ENCODE measurements at regions not wholly inside any gene's neighbourhood (a gene's known extent, or its start where the extent isn't known, plus 50 kb on each side); places are given as distances from the start of the nearest gene placed in this dataset.

GRCh38 chr12:131348646-131349045 lies 362.2 kb upstream of the SFSWAP start:
- no peaks in the 10 kb centered on the region for H3K9me3 ChIP-seq (ENCODE audit: control insufficient read depth in 2 of 2, insufficient read depth in 1 of 2, low read depth in 1 of 2, low read length in 1 of 2)
- H3K36me3 ChIP-seq (ENCODE audit: control insufficient read depth in 3 of 3, insufficient read depth in 2 of 3, low read depth in 1 of 3, low read length in 3 of 3), result no peaks in the 10 kb centered on the region
- no peak overlapping the region for H3K4me3 ChIP-seq (ENCODE audit: low read depth in 1 of 3, low read length in 3 of 3)
- WGBS, 3 donors, result 43 to 48% (median 46%) methylated on average over 4 of the region's 4 CpGs
- DNase-seq, result no peak
- no peak for FAIRE-seq
- H3K27ac ChIP-seq (ENCODE audit: low read depth in 1 of 3, low read length in 2 of 3), result no peak overlapping the region
- no peaks in the 10 kb centered on the region for H3K4me1 ChIP-seq (ENCODE audit: control insufficient read depth in 3 of 3, insufficient read depth in 2 of 3, low read depth in 1 of 3, low read length in 2 of 3)
- no peaks in the 10 kb centered on the region for H3K27me3 ChIP-seq (ENCODE audit: control insufficient read depth in 3 of 3, insufficient read depth in 3 of 3, low read length in 3 of 3)

GRCh38 chr12:131349397-131350127 lies 361.3 kb upstream of the SFSWAP start:
- Histone ChIP-seq H3K4me3 (ENCODE audit: low read depth in 1 of 3, low read length in 3 of 3) (no peak overlapping the region), H3K9me3 (ENCODE audit: control insufficient read depth in 2 of 2, insufficient read depth in 1 of 2, low read depth in 1 of 2, low read length in 1 of 2) (no peaks in the 10 kb centered on the region), H3K4me1 (ENCODE audit: control insufficient read depth in 3 of 3, insufficient read depth in 2 of 3, low read depth in 1 of 3, low read length in 2 of 3) (no peaks in the 10 kb centered on the region), H3K36me3 (ENCODE audit: control insufficient read depth in 3 of 3, insufficient read depth in 2 of 3, low read depth in 1 of 3, low read length in 3 of 3) (no peaks in the 10 kb centered on the region), H3K27me3 (ENCODE audit: control insufficient read depth in 3 of 3, insufficient read depth in 3 of 3, low read length in 3 of 3) (no peaks in the 10 kb centered on the region), H3K27ac (ENCODE audit: low read depth in 1 of 3, low read length in 2 of 3) (no peak overlapping the region)
- 83 to 87% (median 83%) methylated on average over 20 of the region's 20 CpGs for WGBS, 3 donors
- DNase-seq, result no peak
- no peak for FAIRE-seq

- 42 to 64% (median 53%) methylated on average over 3 of the region's 3 CpGs for WGBS, 3 donors
- H3K27me3 ChIP-seq (ENCODE audit: control insufficient read depth in 3 of 3, insufficient read depth in 3 of 3, low read length in 3 of 3), result no peaks in the 10 kb centered on the region
- no peak for FAIRE-seq
- H3K27ac ChIP-seq (ENCODE audit: low read depth in 1 of 3, low read length in 2 of 3), result no peak overlapping the region
- no peaks in the 10 kb centered on the region for H3K4me1 ChIP-seq (ENCODE audit: control insufficient read depth in 3 of 3, insufficient read depth in 2 of 3, low read depth in 1 of 3, low read length in 2 of 3)
- DNase-seq, result no peak
- H3K9me3 ChIP-seq (ENCODE audit: control insufficient read depth in 2 of 2, insufficient read depth in 1 of 2, low read depth in 1 of 2, low read length in 1 of 2), result no peaks in the 10 kb centered on the region
- no peaks in the 10 kb centered on the region for H3K36me3 ChIP-seq (ENCODE audit: control insufficient read depth in 3 of 3, insufficient read depth in 2 of 3, low read depth in 1 of 3, low read length in 3 of 3)
- no peak overlapping the region for H3K4me3 ChIP-seq (ENCODE audit: low read depth in 1 of 3, low read length in 3 of 3)
These were observed 360.0 kb upstream of the SFSWAP start for GRCh38 chr12:131350943-131351318.

- no peak for DNase-seq
- Histone ChIP-seq H3K9me3 (ENCODE audit: control insufficient read depth in 2 of 2, insufficient read depth in 1 of 2, low read depth in 1 of 2, low read length in 1 of 2) (no peaks in the 10 kb centered on the region), H3K4me3 (ENCODE audit: low read depth in 1 of 3, low read length in 3 of 3) (no peak overlapping the region), H3K27me3 (ENCODE audit: control insufficient read depth in 3 of 3, insufficient read depth in 3 of 3, low read length in 3 of 3) (no peaks in the 10 kb centered on the region), H3K27ac (ENCODE audit: low read depth in 1 of 3, low read length in 2 of 3) (no peak overlapping the region), H3K4me1 (ENCODE audit: control insufficient read depth in 3 of 3, insufficient read depth in 2 of 3, low read depth in 1 of 3, low read length in 2 of 3) (no peaks in the 10 kb centered on the region), H3K36me3 (ENCODE audit: control insufficient read depth in 3 of 3, insufficient read depth in 2 of 3, low read depth in 1 of 3, low read length in 3 of 3) (no peaks in the 10 kb centered on the region)
- no peak for FAIRE-seq
- WGBS, 3 donors, result 73 to 85% (median 81%) methylated on average over 5 of the region's 5 CpGs
These were observed 359.4 kb upstream of the SFSWAP start for GRCh38 chr12:131351319-131352028.

- no peaks in the 10 kb centered on the region for H3K4me1 ChIP-seq (ENCODE audit: control insufficient read depth in 3 of 3, insufficient read depth in 2 of 3, low read depth in 1 of 3, low read length in 2 of 3)
- no peak overlapping the region for H3K4me3 ChIP-seq (ENCODE audit: low read depth in 1 of 3, low read length in 3 of 3)
- no peak overlapping the region for H3K27ac ChIP-seq (ENCODE audit: low read depth in 1 of 3, low read length in 2 of 3)
- no peaks in the 10 kb centered on the region for H3K9me3 ChIP-seq (ENCODE audit: control insufficient read depth in 2 of 2, insufficient read depth in 1 of 2, low read depth in 1 of 2, low read length in 1 of 2)
- H3K36me3 ChIP-seq (ENCODE audit: control insufficient read depth in 3 of 3, insufficient read depth in 2 of 3, low read depth in 1 of 3, low read length in 3 of 3), result no peaks in the 10 kb centered on the region
- no peaks in the 10 kb centered on the region for H3K27me3 ChIP-seq (ENCODE audit: control insufficient read depth in 3 of 3, insufficient read depth in 3 of 3, low read length in 3 of 3)
- FAIRE-seq, result no peak
- no peak for DNase-seq
- 91 to 93% (median 91%) methylated on average over 21 of the region's 21 CpGs for WGBS, 3 donors
These were observed 358.5 kb upstream of the SFSWAP start for GRCh38 chr12:131352296-131352900.

- Histone ChIP-seq H3K4me3 (ENCODE audit: low read depth in 1 of 3, low read length in 3 of 3) (no peak overlapping the region), H3K27ac (ENCODE audit: low read depth in 1 of 3, low read length in 2 of 3) (no peak overlapping the region), H3K36me3 (ENCODE audit: control insufficient read depth in 3 of 3, insufficient read depth in 2 of 3, low read depth in 1 of 3, low read length in 3 of 3) (no peaks in the 10 kb centered on the region), H3K9me3 (ENCODE audit: control insufficient read depth in 2 of 2, insufficient read depth in 1 of 2, low read depth in 1 of 2, low read length in 1 of 2) (no peaks in the 10 kb centered on the region), H3K4me1 (ENCODE audit: control insufficient read depth in 3 of 3, insufficient read depth in 2 of 3, low read depth in 1 of 3, low read length in 2 of 3) (no peaks in the 10 kb centered on the region), H3K27me3 (ENCODE audit: control insufficient read depth in 3 of 3, insufficient read depth in 3 of 3, low read length in 3 of 3) (no peaks in the 10 kb centered on the region)
- WGBS, 3 donors, result 55 to 63% (median 55%) methylated on average over 2 of the region's 2 CpGs
- FAIRE-seq, result no peak
- no peak for DNase-seq
These were observed 357.5 kb upstream of the SFSWAP start for GRCh38 chr12:131353376-131353775.

GRCh38 chr12:131353826-131354225 lies 357.1 kb upstream of the SFSWAP start:
- 12 to 52% (median 21%) methylated on average over 6 of the region's 6 CpGs for WGBS, 3 donors
- no peaks in the 10 kb centered on the region for H3K9me3 ChIP-seq (ENCODE audit: control insufficient read depth in 2 of 2, insufficient read depth in 1 of 2, low read depth in 1 of 2, low read length in 1 of 2)
- H3K4me3 ChIP-seq (ENCODE audit: low read depth in 1 of 3, low read length in 3 of 3), result no peak overlapping the region
- H3K27ac ChIP-seq (ENCODE audit: low read depth in 1 of 3, low read length in 2 of 3), result no peak overlapping the region
- no peak for DNase-seq
- H3K4me1 ChIP-seq (ENCODE audit: control insufficient read depth in 3 of 3, insufficient read depth in 2 of 3, low read depth in 1 of 3, low read length in 2 of 3), result no peaks in the 10 kb centered on the region
- H3K27me3 ChIP-seq (ENCODE audit: control insufficient read depth in 3 of 3, insufficient read depth in 3 of 3, low read length in 3 of 3), result no peaks in the 10 kb centered on the region
- no peak for FAIRE-seq
- no peaks in the 10 kb centered on the region for H3K36me3 ChIP-seq (ENCODE audit: control insufficient read depth in 3 of 3, insufficient read depth in 2 of 3, low read depth in 1 of 3, low read length in 3 of 3)

- Histone ChIP-seq H3K9me3 (ENCODE audit: control insufficient read depth in 2 of 2, insufficient read depth in 1 of 2, low read depth in 1 of 2, low read length in 1 of 2) (no peaks in the 10 kb centered on the region), H3K4me1 (ENCODE audit: control insufficient read depth in 3 of 3, insufficient read depth in 2 of 3, low read depth in 1 of 3, low read length in 2 of 3) (no peaks in the 10 kb centered on the region), H3K27ac (ENCODE audit: low read depth in 1 of 3, low read length in 2 of 3) (no peak overlapping the region), H3K4me3 (ENCODE audit: low read depth in 1 of 3, low read length in 3 of 3) (no peak overlapping the region), H3K36me3 (ENCODE audit: control insufficient read depth in 3 of 3, insufficient read depth in 2 of 3, low read depth in 1 of 3, low read length in 3 of 3) (no peaks in the 10 kb centered on the region), H3K27me3 (ENCODE audit: control insufficient read depth in 3 of 3, insufficient read depth in 3 of 3, low read length in 3 of 3) (no peaks in the 10 kb centered on the region)
- no peak for DNase-seq
- 84 to 88% (median 85%) methylated on average over 28 to 29 of the region's 29 CpGs for WGBS, 3 donors
- FAIRE-seq, result no peak
These were observed 355.3 kb upstream of the SFSWAP start for GRCh38 chr12:131355361-131356245.
